NCI-H82 treated with DMSO at 0.1 percent for 48 hours (cell line): ENCODE measurements at regions not wholly inside any gene's neighbourhood (a gene's known extent, or its start where the extent isn't known, plus 50 kb on each side); places are given as distances from the start of the nearest gene placed in this dataset.
"Not testable (repeated sequence)": the region's sequence is repeated elsewhere in the genome, so short reads cannot be mapped to it uniquely, and the experiment has no call there.

Source experiments
- DNase-seq: peaks from one replicate; lab custom pipeline; 2025; ENCODE audit not compliant: unreplicated experiment; lab: John Stamatoyannopoulos, UW

DNA sequence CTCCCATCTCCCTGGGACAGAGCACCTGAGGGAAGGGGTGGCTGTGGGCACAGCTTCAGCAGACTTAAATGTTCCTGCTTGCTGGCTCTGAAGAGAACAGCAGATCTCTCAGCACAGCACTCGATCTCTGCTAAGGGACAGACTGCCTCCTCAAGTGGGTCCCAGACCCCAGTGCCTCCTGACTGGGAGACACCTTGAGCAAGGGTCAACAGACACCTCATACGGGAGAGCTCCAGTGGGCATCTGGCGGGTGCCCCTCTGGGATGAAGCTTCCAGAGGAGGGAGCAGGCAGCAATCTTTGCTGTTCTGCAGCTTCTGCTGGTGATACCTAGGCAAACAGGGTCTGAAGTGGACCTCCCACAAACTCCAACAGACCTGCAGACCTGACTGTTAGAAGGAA is 436.7 kb upstream of the CHRM2 start:
- DNase-seq = not testable (repeated sequence)

DNA sequence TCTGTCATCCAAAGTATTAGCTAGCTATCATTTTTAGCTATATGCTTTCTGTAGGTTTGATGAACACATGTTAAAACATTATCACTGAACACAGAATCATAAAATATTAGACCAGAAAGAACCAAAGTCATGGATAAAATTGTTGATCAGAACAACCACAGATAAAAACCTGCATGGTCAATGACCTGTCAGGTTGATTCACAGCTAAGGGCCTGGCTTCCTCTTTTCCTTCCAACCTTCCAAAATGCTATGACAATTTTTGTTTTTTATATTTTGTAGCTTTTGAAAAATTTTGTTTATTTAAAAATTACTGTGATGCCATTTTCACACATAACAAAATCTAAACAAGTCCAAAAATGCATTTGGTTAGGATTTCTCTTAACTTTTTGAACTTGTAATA is 444.4 kb upstream of the CHRM2 start:
- no peak for DNase-seq

DNA sequence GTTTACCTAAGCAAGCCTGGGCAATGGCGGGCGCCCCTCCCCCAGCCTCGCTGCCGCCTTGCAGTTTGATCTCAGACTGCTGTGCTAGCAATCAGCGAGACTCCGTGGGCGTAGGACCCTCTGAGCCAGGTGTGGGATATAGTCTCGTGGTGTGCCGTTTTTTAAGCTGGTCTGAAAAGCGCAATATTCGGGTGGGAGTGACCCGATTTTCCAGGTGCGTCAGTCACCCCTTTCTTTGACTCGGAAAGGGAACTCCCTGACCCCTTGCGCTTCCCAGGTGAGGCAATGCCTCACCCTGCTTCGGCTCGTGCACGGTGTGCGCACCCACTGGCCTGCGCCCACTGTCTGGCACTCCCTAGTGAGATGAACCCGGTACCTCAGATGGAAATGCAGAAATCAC is 442.6 kb upstream of the MTPN start:
- DNase-seq = not testable (repeated sequence)

DNA sequence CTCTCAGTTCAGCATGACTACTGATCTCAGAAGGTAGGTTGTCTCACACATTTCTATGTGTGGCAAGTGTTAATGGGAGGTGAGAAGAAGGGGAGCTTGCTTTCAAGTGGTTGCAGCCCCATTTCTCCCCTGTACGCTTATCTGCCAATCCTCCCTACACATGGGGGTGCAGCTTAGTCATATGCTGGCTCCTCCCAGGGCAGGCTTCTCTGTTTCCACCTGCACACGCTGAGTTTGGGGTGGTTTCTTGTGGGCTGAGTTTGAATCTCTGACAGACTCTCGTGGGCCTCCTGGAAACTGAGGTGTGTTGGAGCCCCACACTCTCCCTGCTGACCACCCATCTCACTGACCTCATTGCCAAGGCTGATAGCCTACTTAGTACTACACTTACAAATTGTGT is 435.8 kb upstream of the MTPN start:
- DNase-seq = no peak

DNA sequence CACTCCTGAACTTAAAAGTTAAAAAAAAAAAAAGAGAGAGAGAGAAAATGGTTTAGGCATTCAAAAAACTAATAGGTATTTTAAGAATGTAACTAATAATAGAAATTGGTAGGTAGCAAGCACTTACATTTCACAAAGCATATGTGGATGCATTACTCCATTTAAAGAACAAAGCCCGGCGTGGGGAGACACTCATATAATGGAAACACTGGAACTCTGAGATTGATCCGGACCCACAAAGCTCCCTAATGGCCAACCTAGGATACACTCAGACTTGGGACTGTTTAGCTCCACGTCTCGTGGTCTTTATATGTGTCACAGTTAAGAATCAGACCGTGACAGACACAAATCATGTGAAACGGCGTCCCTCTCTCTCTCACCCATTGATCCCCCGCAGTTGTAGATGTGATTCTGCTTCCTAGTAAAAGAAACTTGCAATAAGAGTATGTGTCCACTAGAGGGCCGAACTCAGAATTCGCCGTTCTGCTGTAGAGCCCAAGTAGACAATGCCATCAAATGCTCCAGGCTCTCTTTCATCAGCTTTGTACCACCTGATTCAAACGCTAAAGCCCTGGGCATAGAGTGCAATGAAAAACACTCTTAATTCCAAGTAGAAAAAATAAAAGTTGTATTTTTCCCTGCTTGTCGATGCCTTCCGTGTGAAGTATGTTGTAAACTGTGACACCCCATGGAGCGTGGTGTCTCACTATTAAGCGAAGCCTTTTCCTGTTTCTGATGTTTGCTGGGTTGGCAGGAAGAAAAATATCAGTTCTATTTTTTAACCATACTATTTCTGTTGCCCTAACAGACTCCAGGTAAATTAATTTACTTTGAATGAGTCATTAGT is 429.0 kb upstream of the MTPN start:
- no peak for DNase-seq

DNA sequence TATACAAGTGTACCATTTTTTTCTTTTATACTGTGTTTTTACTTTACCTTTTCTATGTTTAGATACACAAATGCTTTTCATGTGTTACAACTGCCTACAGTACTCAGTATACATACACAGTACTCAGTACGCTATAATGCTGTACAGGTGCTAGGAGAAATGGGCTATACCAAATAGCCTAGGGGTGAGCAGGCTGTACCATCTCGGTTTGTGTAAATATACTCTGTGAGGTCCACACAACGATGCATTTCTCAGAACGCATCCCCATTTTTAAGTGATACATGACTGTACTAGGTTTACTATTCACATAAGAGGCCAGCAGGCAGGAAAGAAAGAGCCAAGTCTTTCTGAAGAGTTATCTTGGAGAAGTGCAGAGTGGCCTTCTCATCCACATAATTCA is 426.4 kb upstream of the MTPN start:
- DNase-seq = no peak

DNA sequence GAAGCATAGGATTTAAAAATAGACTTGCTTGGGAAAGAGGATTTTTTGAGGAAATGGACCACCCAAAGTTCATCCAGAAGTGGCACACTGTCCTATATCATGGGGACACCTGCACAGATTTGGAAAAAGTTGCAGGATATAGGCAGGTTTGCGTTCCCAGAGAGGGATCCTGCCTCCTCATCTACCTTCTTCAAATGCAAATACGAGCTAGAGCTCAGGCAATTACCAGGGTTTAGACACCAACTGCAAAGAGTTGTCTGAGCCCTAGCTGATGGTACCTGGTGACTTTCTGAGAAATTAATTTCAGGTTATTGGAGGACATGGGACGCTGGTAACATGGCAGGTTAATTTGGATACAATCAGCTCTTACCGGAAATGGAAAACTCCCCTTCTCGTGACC is 423.7 kb upstream of the MTPN start:
- no peak for DNase-seq

DNA sequence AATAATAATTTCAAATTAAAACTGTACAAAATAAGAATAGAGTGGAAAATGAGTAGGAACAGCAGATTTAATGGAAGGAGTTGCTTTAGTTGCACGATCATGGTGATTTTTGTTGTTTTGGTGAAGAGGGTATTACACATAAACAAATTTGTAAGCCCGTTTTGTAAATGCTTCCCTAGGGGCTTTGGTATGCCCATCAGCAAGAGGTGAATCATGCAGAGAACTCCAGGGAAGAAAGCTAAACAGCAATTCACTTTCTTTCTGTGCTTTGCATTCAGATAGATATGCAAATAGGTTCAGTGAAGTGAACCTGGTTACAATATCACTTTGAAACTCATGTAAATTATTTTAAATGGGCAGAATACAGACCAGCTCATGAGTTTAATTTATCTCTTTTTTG is 422.2 kb upstream of the MTPN start:
- DNase-seq = no peak

DNA sequence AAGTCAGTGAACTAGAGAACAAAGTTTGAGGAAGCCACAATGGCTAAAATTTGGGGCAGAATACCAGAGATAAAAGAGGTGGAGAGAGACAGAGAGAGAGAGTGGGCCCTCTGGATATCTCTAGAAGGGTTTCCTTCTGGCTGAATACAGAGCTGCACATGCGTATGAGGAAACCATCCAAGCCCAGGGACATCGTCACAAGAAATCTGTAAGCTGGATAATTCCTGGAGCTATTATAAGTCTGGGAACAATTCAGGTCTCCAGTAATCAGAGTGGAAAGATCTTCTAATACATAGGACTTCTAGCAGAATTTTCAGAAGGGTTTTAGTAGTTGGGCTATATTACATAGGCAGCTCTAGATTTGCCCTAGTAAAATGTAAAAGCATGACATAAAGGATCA is 415.7 kb upstream of the MTPN start:
- no peak for DNase-seq

DNA sequence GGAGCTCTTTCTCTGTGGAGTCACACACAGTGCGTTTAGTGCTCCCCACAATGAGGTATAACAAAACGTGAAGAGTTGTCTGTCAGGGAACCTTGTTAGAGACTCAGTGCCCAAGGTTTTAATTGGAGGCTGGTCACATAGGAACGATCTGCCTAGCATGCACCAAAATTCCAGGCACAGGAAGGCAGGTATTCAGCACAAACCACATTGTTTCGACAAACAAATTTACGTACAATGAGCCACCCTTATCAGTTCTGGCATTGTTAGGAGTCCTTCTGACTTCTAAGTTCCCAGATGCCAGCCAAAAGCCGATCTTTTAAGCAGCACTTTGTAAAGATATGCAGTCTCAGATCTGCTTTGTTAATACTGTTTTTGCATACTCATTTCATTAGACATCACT is 414.2 kb upstream of the MTPN start:
- no peak for DNase-seq

DNA sequence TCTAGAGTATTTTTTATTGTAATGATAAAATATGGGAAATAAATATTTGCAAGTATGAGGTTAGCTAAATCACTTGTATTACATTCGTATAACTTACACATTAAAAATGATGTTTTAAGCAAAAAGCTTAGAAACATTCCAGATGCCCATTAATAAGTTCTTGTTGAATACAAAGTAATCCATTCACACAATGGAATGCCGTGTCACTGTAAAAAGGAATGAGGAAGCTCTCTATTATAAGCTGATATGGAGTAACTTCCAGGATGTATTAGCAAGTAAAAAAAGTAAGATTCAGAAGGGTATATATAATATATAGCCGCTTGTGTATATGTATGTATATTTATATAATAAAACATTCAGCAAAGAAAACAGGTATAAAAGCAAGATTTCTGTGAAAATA is 412.8 kb upstream of the MTPN start:
- DNase-seq = no peak

DNA sequence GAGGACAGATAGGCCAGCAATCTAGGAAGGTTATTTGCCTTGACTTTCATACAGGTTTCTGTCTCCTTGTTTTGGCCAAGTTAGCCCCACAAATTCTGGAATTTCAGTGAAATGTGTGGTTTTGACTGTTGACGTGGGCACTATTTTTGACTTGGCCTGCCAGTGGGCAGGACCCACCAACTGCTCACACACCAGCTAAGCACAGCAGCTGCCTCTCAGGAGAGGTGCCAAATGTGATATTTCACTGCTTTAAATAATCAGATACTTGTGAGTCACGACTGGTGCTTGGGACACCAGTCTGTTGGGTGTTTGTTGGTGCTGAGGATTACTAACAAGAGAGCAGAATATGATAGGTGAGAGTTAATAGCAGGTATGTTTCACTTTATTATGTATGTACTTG is 409.7 kb upstream of the MTPN start:
- DNase-seq = no peak

DNA sequence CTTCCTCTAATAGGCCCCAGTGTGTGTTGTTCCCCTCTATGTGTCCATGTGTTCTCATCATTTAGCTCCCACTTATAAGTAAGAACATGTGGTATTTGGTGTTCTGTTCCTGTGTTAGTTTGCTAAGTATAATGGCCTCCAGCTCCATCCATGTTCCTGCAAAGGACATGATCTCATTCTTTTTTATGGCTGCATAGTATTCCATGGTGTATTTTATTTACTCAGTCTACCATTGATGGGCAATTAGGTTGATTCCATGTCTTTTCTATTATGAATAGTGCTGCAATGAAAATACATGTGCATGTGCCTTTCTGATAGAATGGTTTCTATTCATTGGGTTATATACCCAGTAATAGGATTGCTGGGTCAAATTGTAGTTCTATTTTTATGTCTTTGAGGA is 394.2 kb upstream of the MTPN start:
- DNase-seq = not testable (repeated sequence)

DNA sequence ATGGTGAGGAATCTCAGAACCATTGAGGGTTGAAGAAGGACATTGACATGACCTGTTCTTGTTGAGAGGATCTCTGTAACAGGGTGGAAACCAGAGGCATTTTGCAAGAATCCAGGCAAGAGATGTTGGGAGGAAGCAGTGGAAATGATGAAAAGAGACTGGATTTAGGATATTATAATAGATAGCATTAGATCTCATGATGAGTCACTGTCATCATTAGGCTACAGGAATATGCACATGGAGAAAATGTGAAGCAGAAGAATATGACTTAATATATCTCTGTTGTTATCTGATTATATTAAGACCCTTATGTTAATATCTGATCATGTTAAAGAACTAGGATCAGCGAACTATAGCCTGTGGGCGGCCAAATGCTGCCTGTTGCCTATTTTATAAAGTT is 393.0 kb upstream of the MTPN start:
- no peak for DNase-seq

DNA sequence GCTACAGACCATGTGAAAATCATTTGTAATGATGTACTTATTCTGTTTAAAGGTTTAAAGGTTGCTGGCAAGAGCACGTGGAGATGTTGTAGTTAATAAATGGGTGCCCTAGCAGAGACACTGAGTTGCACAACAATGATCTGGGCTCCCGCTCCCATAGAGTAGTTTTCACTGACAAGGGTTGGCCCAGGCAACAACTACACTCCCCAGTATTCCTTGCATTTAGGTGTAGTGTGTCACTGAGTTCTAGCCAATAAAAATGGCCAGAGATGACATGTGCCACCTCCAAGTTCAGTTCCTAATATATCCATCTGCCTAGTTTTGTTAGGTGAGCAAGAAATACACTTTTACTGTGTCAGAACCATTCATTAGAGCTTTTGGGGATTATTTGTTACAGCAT is 392.1 kb upstream of the MTPN start:
- DNase-seq = no peak

DNA sequence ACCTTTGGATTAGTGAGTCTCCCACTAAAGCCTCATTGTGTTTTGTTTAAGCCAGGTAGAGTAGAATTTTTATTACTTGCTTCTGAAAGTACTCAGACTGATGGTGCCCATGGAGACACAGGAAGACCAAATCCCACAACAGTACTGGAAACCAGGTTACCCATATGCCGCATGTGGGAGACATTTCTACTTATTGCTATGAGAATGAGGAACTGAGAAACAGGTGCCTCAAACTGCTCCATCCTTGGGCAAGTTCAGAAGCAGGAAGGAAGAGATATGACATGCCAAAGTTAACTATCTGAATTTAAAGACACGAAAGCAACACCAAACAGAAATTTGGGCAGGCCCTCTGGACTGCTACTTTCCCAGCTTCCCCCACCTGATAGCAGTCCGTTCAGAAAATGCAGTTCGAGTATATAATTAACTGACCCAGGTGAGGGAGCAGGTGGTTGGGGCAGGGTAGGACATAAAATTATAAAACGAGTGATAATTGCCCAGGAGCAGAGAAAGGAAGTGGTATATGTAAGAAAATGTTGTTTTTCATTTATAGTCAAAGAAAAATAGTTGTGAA is 382.3 kb upstream of the MTPN start:
- no peak for DNase-seq

DNA sequence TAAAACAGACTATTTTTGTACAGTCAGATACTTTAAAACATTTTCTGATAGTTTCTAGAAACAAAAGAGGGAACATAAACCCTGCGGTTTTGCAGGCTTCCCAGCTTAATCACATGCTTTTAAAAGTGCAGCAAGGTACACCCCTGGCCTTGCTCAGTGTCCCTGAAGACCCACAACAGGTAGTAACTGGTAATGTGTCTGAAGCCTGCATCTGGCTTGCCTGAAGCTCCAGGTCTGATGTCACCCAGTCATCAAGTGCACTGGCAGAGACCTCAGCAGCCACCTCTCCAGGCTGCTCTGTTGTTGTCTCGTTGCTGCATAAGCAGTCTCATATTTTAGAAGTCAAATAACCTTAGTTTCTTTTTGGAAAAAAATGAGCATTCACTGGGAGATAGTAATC is 376.1 kb upstream of the MTPN start:
- DNase-seq = no peak

DNA sequence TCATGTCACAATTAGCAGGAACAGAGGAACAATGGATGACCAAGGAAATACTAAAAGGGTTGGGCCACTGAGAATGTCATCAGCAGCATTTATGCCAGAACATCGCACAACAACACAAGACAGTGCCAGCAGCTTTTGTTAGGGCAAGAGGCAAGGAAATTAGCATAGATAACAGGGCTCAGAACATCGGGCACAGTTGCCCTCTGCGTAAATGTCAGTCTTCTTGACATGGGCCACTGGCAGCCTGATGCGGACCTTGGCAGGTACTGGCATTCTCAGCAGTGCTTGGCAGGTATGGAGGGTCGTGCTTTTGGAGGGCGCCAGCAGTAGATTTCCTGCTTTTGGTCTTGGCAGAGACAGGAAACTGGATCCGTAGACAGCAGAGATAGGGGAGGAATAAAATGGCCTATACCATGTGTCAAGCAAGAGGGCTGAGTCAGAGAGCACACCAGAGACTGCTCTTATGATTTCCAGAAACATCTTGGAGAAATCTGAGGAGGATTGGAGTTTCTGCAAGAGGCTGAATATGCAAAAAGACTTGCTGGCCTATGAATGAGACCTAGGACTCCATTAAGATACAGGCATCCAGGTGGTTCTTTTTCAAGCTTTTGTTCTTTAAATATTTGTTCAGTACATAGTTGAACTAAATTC is 371.5 kb upstream of the MTPN start:
- DNase-seq = no peak

DNA sequence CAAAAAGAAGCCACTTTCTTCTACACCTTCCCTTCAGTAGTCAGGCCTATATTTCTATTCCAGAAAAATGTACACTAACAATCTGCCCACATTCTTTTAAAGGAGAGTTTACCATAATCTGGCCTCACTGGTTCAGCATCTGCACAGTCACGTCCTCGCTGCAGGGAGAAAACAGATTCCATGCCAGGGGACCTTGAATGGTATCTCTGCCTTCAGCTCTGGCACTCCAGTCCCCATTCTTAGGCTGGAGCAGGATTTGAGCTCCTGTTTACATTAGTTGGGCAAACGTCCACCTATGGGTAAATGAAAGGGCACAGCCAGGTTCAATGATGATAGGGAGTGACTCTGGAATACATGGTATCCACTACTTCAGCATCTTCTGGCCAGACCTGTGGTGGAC is 371.0 kb upstream of the MTPN start:
- DNase-seq = no peak

DNA sequence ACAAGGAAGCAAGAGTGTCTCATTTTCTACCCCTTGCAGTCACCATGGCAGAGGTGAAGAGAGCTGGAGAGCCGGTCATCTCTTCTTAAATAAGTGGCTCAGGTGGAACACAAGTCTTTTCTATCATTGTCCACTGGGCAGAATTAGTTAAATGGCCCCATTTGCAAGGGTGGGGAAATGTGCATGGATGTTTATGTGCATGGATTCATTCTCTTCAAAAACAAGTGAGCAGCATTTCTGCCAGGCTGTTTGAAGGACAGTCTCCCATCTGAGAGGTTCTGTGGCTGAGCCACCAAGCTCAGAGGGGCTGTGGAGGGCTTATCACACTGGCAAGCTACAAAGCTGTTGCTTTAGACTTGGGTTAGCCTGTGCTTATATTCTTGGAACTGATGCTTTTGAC is 370.3 kb upstream of the MTPN start:
- no peak for DNase-seq

DNA sequence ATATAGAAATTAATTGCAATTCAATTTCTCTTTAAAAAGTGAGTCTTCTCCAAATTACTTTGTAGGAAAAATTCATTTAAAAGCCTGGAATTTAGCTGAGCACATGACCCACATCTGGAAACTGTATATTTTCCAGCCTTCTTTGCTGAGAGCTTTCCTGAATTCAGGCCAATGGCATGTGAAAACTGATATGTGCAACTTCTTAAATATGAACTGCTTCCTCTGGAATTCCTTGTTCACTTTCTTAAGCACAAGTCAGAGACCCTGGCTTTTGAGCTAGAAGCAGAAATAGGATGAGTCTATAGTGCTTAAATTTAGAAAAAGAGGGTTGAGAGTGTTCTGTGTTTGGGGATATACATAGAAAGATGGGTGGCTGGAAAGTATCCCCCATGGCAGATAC is 365.1 kb upstream of the MTPN start:
- DNase-seq = no peak

DNA sequence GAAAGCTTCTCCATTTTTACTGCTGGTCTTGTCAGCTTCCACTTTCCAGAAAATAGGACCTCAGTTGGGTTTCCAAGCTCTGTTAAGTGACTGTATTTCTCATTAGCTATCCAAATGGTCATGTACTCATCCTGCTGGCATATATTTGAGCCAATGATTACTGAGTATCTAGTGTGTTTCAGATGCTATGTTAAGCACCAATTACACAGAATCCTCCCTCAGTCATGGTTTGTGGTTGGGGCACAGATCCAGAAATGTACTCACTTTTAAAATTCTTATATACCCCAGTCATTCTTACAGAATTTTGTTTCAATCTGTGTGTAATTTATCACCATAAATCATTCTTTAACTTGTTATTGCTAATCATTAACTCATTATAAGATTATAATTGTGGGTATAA is 362.3 kb upstream of the MTPN start:
- no peak for DNase-seq

DNA sequence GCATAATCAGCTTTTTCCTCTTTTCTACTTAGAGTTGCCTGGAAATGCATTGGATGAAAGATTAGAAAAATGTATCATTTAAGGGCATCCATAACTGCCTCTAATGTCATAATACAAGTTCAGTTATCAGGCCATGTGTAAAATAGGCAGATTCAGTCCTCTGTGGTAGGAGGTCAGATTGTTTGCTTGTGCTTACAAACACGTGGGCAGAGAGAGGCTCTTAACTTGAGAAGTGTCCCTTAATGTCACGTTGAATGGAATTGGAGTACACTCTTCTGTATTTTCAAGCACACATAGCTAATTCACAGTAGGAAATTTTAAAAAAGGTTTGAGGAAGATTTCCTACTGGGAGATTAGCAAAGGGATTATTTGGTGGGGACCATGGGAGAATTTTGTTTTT is 359.8 kb upstream of the MTPN start:
- no peak for DNase-seq
